ENCODE measurements at regions not wholly inside any gene's neighbourhood (a gene's known extent, or its start where the extent isn't known, plus 50 kb on each side); places are given as distances from the start of the nearest gene placed in this dataset.

GRCh38 chr13:61766667-61767058, 351.0 kb upstream of the PCDH20 start:
- TF ChIP-seq MAX (IDR thresholded peaks at IDR 0.05) (no peak), NFIC (IDR thresholded peaks at IDR 0.05) (no peak), REST (IDR thresholded peaks at IDR 0.05; ENCODE audit: low read depth) (no peak), EP300 (IDR thresholded peaks at IDR 0.05; ENCODE audit: borderline replicate concordance) (no peak), RAD21 (IDR thresholded peaks at IDR 0.05; ENCODE audit: low read depth) (no peak), EGR1 (IDR thresholded peaks at IDR 0.05) (no peak), CEBPB (IDR thresholded peaks at IDR 0.05) (no peak), TAF1 (IDR thresholded peaks at IDR 0.05; ENCODE audit: low read depth) (no peak), YY1 (IDR thresholded peaks at IDR 0.05; ENCODE audit: low read depth) (no peak), TEAD4 (IDR thresholded peaks at IDR 0.05) (no peak), USF1 (IDR thresholded peaks at IDR 0.05) (no peak), CREB1 (IDR thresholded peaks at IDR 0.05; ENCODE audit: low read depth) (no peak), ZBTB7A (IDR thresholded peaks at IDR 0.05; ENCODE audit: low read depth) (no peak), FOXM1 (IDR thresholded peaks at IDR 0.05; ENCODE audit: borderline replicate concordance, low read depth) (no peak), TCF12 (IDR thresholded peaks at IDR 0.05; ENCODE audit: low read depth) (no peak)

GRCh38 chr13:61765940-61766666, 350.5 kb upstream of the PCDH20 start:
- no peak for TF ChIP-seq REST (IDR thresholded peaks at IDR 0.05; ENCODE audit: low read depth)
- no peak for TF ChIP-seq FOXM1 (IDR thresholded peaks at IDR 0.05; ENCODE audit: borderline replicate concordance, low read depth)
- no peak for TF ChIP-seq NFIC (IDR thresholded peaks at IDR 0.05)
- no peak for TF ChIP-seq CREB1 (IDR thresholded peaks at IDR 0.05; ENCODE audit: low read depth)
- no peak for TF ChIP-seq USF1 (IDR thresholded peaks at IDR 0.05)
- TF ChIP-seq EGR1 (IDR thresholded peaks at IDR 0.05): no peak
- no peak for TF ChIP-seq TCF12 (IDR thresholded peaks at IDR 0.05; ENCODE audit: low read depth)
- TF ChIP-seq MAX (IDR thresholded peaks at IDR 0.05): no peak
- no peak for TF ChIP-seq ZBTB7A (IDR thresholded peaks at IDR 0.05; ENCODE audit: low read depth)
- TF ChIP-seq RAD21 (IDR thresholded peaks at IDR 0.05; ENCODE audit: low read depth): no peak
- no peak for TF ChIP-seq TAF1 (IDR thresholded peaks at IDR 0.05; ENCODE audit: low read depth)
- no peak for TF ChIP-seq YY1 (IDR thresholded peaks at IDR 0.05; ENCODE audit: low read depth)
- TF ChIP-seq CEBPB (IDR thresholded peaks at IDR 0.05): no peak
- TF ChIP-seq EP300 (IDR thresholded peaks at IDR 0.05; ENCODE audit: borderline replicate concordance): no peak
- TF ChIP-seq TEAD4 (IDR thresholded peaks at IDR 0.05): no peak

- no peak for TF ChIP-seq CEBPB (IDR thresholded peaks at IDR 0.05)
- no peak for TF ChIP-seq TEAD4 (IDR thresholded peaks at IDR 0.05)
- no peak for TF ChIP-seq CREB1 (IDR thresholded peaks at IDR 0.05; ENCODE audit: low read depth)
- TF ChIP-seq FOXM1 (IDR thresholded peaks at IDR 0.05; ENCODE audit: borderline replicate concordance, low read depth): no peak
- no peak for TF ChIP-seq RAD21 (IDR thresholded peaks at IDR 0.05; ENCODE audit: low read depth)
- TF ChIP-seq MAX (IDR thresholded peaks at IDR 0.05): no peak
- TF ChIP-seq EGR1 (IDR thresholded peaks at IDR 0.05): no peak
- TF ChIP-seq USF1 (IDR thresholded peaks at IDR 0.05): no peak
- TF ChIP-seq REST (IDR thresholded peaks at IDR 0.05; ENCODE audit: low read depth): no peak
- TF ChIP-seq EP300 (IDR thresholded peaks at IDR 0.05; ENCODE audit: borderline replicate concordance): no peak
- TF ChIP-seq NFIC (IDR thresholded peaks at IDR 0.05): no peak
Observed at GRCh38 chr13:61765181-61765742, 349.6 kb upstream of the PCDH20 start.
